SK-N-SH treated with all-trans-retinoic acid at 6 μM for 48 hours (cell line): ENCODE measurements at regions not wholly inside any gene's neighbourhood (a gene's known extent, or its start where the extent isn't known, plus 50 kb on each side); places are given as distances from the start of the nearest gene placed in this dataset.

Experiments used
- ARNTL ChIP-seq: fragments of 450-650 bp; formaldehyde crosslinking; IDR thresholded peaks from 2 replicates; pipeline ENCODE4 v1.5.0; 2020; ENCODE audit warnings: low read depth, mild to moderate bottlenecking, moderate library complexity, borderline replicate concordance
- CSRNP3 ChIP-seq: fragments of 250-450 bp; sonication (Bioruptor Pico); IDR thresholded peaks from 2 replicates; pipeline ENCODE4 v1.5.1; 2021; ENCODE audit warnings: mild to moderate bottlenecking, moderate library complexity
- PATZ1 ChIP-seq: fragments of 250-450 bp; sonication (Bioruptor Pico); IDR thresholded peaks from 2 replicates; pipeline ENCODE4 v1.8.0; 2020; ENCODE audit warnings: mild to moderate bottlenecking, moderate library complexity, borderline replicate concordance
- ZFP30 ChIP-seq: fragments of 450-650 bp; formaldehyde crosslinking; IDR thresholded peaks from 2 replicates; pipeline ENCODE4 v1.5.0; 2022; ENCODE audit warnings: mild to moderate bottlenecking, moderate library complexity

GRCh38 chr17:77428749-77429368, 288.1 kb downstream of the SEC14L1 start:
- no peak for TF ChIP-seq CSRNP3 (CRISPR knock-in tag)
- no peak for TF ChIP-seq PATZ1 (CRISPR knock-in tag)
- no peak for TF ChIP-seq ARNTL (CRISPR knock-in tag)
- no peak for TF ChIP-seq ZFP30 (CRISPR knock-in tag)
